SK-N-SH (cell line): ENCODE measurements at regions not wholly inside any gene's neighbourhood (a gene's known extent, or its start where the extent isn't known, plus 50 kb on each side); places are given as distances from the start of the nearest gene placed in this dataset.

Source experiments
- CTCF ChIA-PET: fragments of 300-600, 350-600 bp; formaldehyde crosslinking; extraction: SDS; loops from one replicate; lab custom pipeline; 2021; lab: Yijun Ruan, JAX
- POLR2A ChIA-PET: fragments of 350-600 bp; sonication (Branson Sonifier 250); formaldehyde crosslinking; extraction: SDS; loops from one replicate; lab custom pipeline; 2020; ENCODE audit warnings: antibody characterized with exemption, inconsistent platforms; lab: Yijun Ruan, JAX
- DNase-seq: peaks from one replicate; pipeline ENCODE4 v3.0.0; 2012
- H2AFZ ChIP-seq: fragments of 200-600 bp; sonication (generic); 2 replicates; pipeline ENCODE4 v1.8.1; 2016; ENCODE audit warnings: antibody characterized with exemption, mild to moderate bottlenecking, low read depth
- H3F3A ChIP-seq: fragments of 200-600 bp; sonication (generic); replicated peaks from 2 replicates; pipeline ENCODE3; 2016; ENCODE audit warnings: antibody characterized with exemption, mild to moderate bottlenecking; ENCODE audit not compliant: insufficient read depth
- H3K27ac ChIP-seq, 2 experiments: fragments of 200-500 bp in 1 of 2; fragments of 200-600 bp in 1 of 2; sonication (Bioruptor generic) in 1 of 2; sonication (generic), shearing (Covaris generic) in 1 of 2; 2 replicates each; pipeline versions ENCODE4 v1.5.1 to v1.6.1; 2014 to 2016; ENCODE audit warnings: low read depth in 2 of 2, inconsistent platforms in 1 of 2, low read length in 1 of 2, mild to moderate bottlenecking in 1 of 2, mixed read lengths in 1 of 2
- H3K27me3 ChIP-seq: fragments of 200-600 bp; sonication (generic), shearing (Covaris generic); 2 replicates; pipeline ENCODE4 v1.6.1; 2016; ENCODE audit warnings: mixed run types; ENCODE audit not compliant: insufficient read depth
- H3K36me3 ChIP-seq, 2 experiments: fragments of 200-500 bp in 1 of 2; fragments of 200-600 bp in 1 of 2; sonication (Bioruptor generic) in 1 of 2; sonication (generic) in 1 of 2; replicated peaks in 1 of 2; 2 replicates each; pipeline versions ENCODE3 to v1.5.1; 2014 to 2016; ENCODE audit warnings: low read length in 1 of 2, mild to moderate bottlenecking in 1 of 2; ENCODE audit not compliant: insufficient read depth in 2 of 2, control insufficient read depth in 1 of 2
- H3K4me1 ChIP-seq, 2 experiments: fragments of 200-500 bp in 1 of 2; fragments of 200-600 bp in 1 of 2; sonication (Bioruptor generic) in 1 of 2; sonication (generic), shearing (Covaris generic) in 1 of 2; 2 replicates each; pipeline versions ENCODE4 v1.5.1 to v1.6.1; 2014 to 2016; ENCODE audit warnings: low read depth in 1 of 2, low read length in 1 of 2, mixed run types in 1 of 2; ENCODE audit not compliant: insufficient read depth in 2 of 2, control insufficient read depth in 1 of 2
- H3K4me2 ChIP-seq: fragments of 200-600 bp; sonication (generic), shearing (Covaris generic); 2 replicates; pipeline ENCODE4 v1.6.1; 2017; ENCODE audit warnings: mixed run types
- H3K4me3 ChIP-seq, 2 experiments: fragments of 200-500 bp in 1 of 2; fragments of 200-600 bp in 1 of 2; sonication (Bioruptor generic) in 1 of 2; sonication (generic), shearing (Covaris generic) in 1 of 2; 2 replicates each; pipeline versions ENCODE4 v1.5.1 to v1.8.1; 2014 to 2016; ENCODE audit warnings: low read depth in 2 of 2, inconsistent platforms in 1 of 2, low read length in 1 of 2, mild to moderate bottlenecking in 1 of 2, mixed read lengths in 1 of 2, moderate library complexity in 1 of 2
- H3K79me2 ChIP-seq: fragments of 200-600 bp; sonication (generic); 2 replicates; pipeline ENCODE4 v1.8.1; 2017; ENCODE audit warnings: mild to moderate bottlenecking; ENCODE audit not compliant: insufficient read depth
- H3K9ac ChIP-seq: fragments of 200-600 bp; sonication (generic); 2 replicates; pipeline ENCODE4 v1.6.1; 2017; ENCODE audit warnings: mixed run types
- H3K9me2 ChIP-seq: fragments of 200-600 bp; sonication (generic); 2 replicates; pipeline ENCODE4 v1.6.1; 2017; ENCODE audit warnings: mixed run types
- H3K9me3 ChIP-seq: fragments of 200-600 bp; sonication (generic); 2 replicates; pipeline ENCODE4 v1.6.1; 2017; ENCODE audit warnings: mixed run types, mild to moderate bottlenecking, moderate library complexity
- H4K20me1 ChIP-seq: fragments of 200-600 bp; sonication (generic); 2 replicates; pipeline ENCODE4 v1.6.1; 2017; ENCODE audit warnings: mild to moderate bottlenecking, mixed run types; ENCODE audit not compliant: insufficient read depth
- CTCF ChIP-seq: fragments of 200-600 bp; sonication (generic); IDR thresholded peaks from 2 replicates; pipeline ENCODE4 v1.6.1; 2017; ENCODE audit warnings: antibody characterized with exemption, mild to moderate bottlenecking, moderate library complexity
- EP300 ChIP-seq, 2 experiments: IDR thresholded peaks; 2 replicates each; pipeline versions ENCODE4 v1.4.0 to v1.6.1; 2012; ENCODE audit warnings: borderline replicate concordance in 1 of 2, low read depth in 1 of 2, low read length in 1 of 2
- EZH2phosphoT487 ChIP-seq: fragments of 200-600 bp; sonication (generic); IDR thresholded peaks from 2 replicates; pipeline ENCODE4 v1.6.1; 2017; ENCODE audit warnings: low read depth, mixed run types, mild to moderate bottlenecking, antibody characterized with exemption, moderate library complexity, borderline replicate concordance
- FOXM1 ChIP-seq: IDR thresholded peaks from 2 replicates; pipeline ENCODE4 v1.4.0; 2012; ENCODE audit warnings: low read depth, mild to moderate bottlenecking
- GATA2 ChIP-seq: sonication (generic); formaldehyde crosslinking; IDR thresholded peaks from 2 replicates; pipeline ENCODE4 v1.5.0; 2020; ENCODE audit warnings: mild to moderate bottlenecking, missing genetic modification reagents
- MAX ChIP-seq: IDR thresholded peaks from 2 replicates; pipeline ENCODE4 v1.4.0; 2012; ENCODE audit warnings: low read depth
- MEF2A ChIP-seq: IDR thresholded peaks from 2 replicates; pipeline ENCODE4 v1.4.0; 2012; ENCODE audit warnings: low read depth, borderline replicate concordance
- MXI1 ChIP-seq: IDR thresholded peaks from 2 replicates; pipeline ENCODE4 v1.6.1; 2012; ENCODE audit warnings: mild to moderate bottlenecking, low read depth, low read length, improper control_type of control experiment
- RAD21 ChIP-seq: IDR thresholded peaks from 2 replicates; pipeline ENCODE4 v1.6.1; 2012; ENCODE audit warnings: mild to moderate bottlenecking, low read length
- RCOR1 ChIP-seq: fragments of 150-350 bp; IDR thresholded peaks from 2 replicates; pipeline ENCODE4 v1.6.1; 2017; ENCODE audit warnings: antibody characterized with exemption, low read length
- SIN3A ChIP-seq: IDR thresholded peaks from 2 replicates; pipeline ENCODE4 v1.6.1; 2012; ENCODE audit warnings: low read depth, mild to moderate bottlenecking, low read length, moderate library complexity, borderline replicate concordance
- WGBS: methylation state at CpG from one replicate; pipeline ENCODE4 v1.1.6; 2017; ENCODE audit warnings: low lambda C conversion rate; 5-methylcytosine and 5-hydroxymethylcytosine counted together

- TF ChIP-seq FOXM1: no peak
- no peak for TF ChIP-seq RCOR1
- TF ChIP-seq EP300 (IDR thresholded peaks at IDR 0.05; ENCODE audit: borderline replicate concordance in 1 of 2, low read depth in 1 of 2, low read length in 1 of 2): no peak
- no peak for TF ChIP-seq SIN3A
- TF ChIP-seq, all 33 proteins: peak for 0
Measured at GRCh38 chr7:106548491-106548890, 112.5 kb downstream of the CCDC71L start (continued).

- H3K79me2 ChIP-seq: no peaks in the 10 kb centered on the region
- TF ChIP-seq RAD21 (no peak), MAX (no peak), EZH2phosphoT487 (no peak), MEF2A (no peak), CTCF (no peak), GATA2 (CRISPR knock-in tag) (no peak), MXI1 (no peak)
- DNase-seq: no peak
- H3K36me3 ChIP-seq: no peaks in the 10 kb centered on the region
- H3K9me3 ChIP-seq: no peaks in the 10 kb centered on the region
- 76% methylated on average over 3 of the region's 3 CpGs for WGBS
- no peak overlapping the region for H3K9ac ChIP-seq
- POLR2A ChIA-PET: no interaction called here
- no peaks in the 10 kb centered on the region for H3K27me3 ChIP-seq
- no peak overlapping the region for H3K4me2 ChIP-seq
- CTCF ChIA-PET: interaction anchor here (1.1 to 1.4 kb wide), 2 partner anchors 10 to 83 kb away, joined by 3 to 4 read pairs; no protein-coding TSS in a partner anchor
- 0 out of 2 replicates have a peak, but pooled peaks cover 2% of the 10 kb centered on the region for H3K9me2 ChIP-seq
- no peak overlapping the region for H3K27ac ChIP-seq
- H3K4me1 ChIP-seq: peaks cover 17 to 19% of the 10 kb centered on the region in 2 experiments; a peak in 3 of 4 replicates
- no peaks in the 10 kb centered on the region for H4K20me1 ChIP-seq
- peaks cover 15% of the 10 kb centered on the region for H3F3A ChIP-seq
- no peak overlapping the region for H3K4me3 ChIP-seq
- no peak overlapping the region for H2AFZ ChIP-seq
Measured at GRCh38 chr7:106545275-106545674, 115.7 kb downstream of the CCDC71L start.

- peaks cover 21 to 26% of the 10 kb centered on the region in 2 experiments; a peak in 3 of 4 replicates for H3K4me1 ChIP-seq
- H3K4me2 ChIP-seq: peak overlapping the region; percentile 5; the same call in 1 of the 2 replicates
- ChIA-PET POLR2A (no interaction called here), CTCF (interaction anchor here (0.6 to 4.9 kb wide), 37 partner anchors 8 to 1216 kb away, joined by 3 to 49 read pairs (median 4); partner anchors contain the start of gene CCDC71L)
- H3K27me3 ChIP-seq: no peaks in the 10 kb centered on the region
- H3K4me3 ChIP-seq: no peak overlapping the region
- no peaks in the 10 kb centered on the region for H3K9me2 ChIP-seq
- no peaks in the 10 kb centered on the region for H4K20me1 ChIP-seq
- H3F3A ChIP-seq: peaks cover 21% of the 10 kb centered on the region
- no peaks in the 10 kb centered on the region for H3K9me3 ChIP-seq
- no peaks in the 10 kb centered on the region for H3K79me2 ChIP-seq
- TF ChIP-seq MXI1: no peak
- peak overlapping the region; percentile 48 to 78; a peak in 3 of 4 replicates for H3K27ac ChIP-seq
- no peaks in the 10 kb centered on the region for H3K36me3 ChIP-seq
- no peak for DNase-seq
- 84% methylated on average over 3 of the region's 3 CpGs for whole genome bisulfite sequencing
- H2AFZ ChIP-seq: peak overlapping the region; percentile 72
- no peak overlapping the region; the same call in 1 of the 2 replicates for H3K9ac ChIP-seq
Measured at GRCh38 chr7:106543221-106543757, 117.7 kb downstream of the CCDC71L start.
